HepG2 (cell line): ENCODE measurements at regions not wholly inside any gene's neighbourhood (a gene's known extent, or its start where the extent isn't known, plus 50 kb on each side); places are given as distances from the start of the nearest gene placed in this dataset.

ENCODE experiments used
- BORCS8-MEF2B ChIP-seq: sonication (generic); formaldehyde crosslinking; IDR thresholded peaks from 2 replicates; pipeline ENCODE4 v1.8.0; 2022; ENCODE audit warnings: mild to moderate bottlenecking, missing genetic modification reagents
- DNMT1 ChIP-seq: sonication (generic); formaldehyde crosslinking; IDR thresholded peaks from 2 replicates; pipeline ENCODE4 v1.5.1; 2020; ENCODE audit warnings: mild to moderate bottlenecking, missing genetic modification reagents
- FOXP1 ChIP-seq, 2 experiments: fragments of 450-650 bp in 1 of 2; IDR thresholded peaks; 2 replicates each; pipeline ENCODE4 v1.6.1; 2017 to 2018; ENCODE audit warnings: antibody characterized with exemption in 1 of 2
- GTF2F1 ChIP-seq: fragments of 150-350 bp; IDR thresholded peaks from 2 replicates; pipeline ENCODE4 v1.6.1; 2014; ENCODE audit warnings: low read length
- HMG20A ChIP-seq: IDR thresholded peaks from 2 replicates; pipeline ENCODE4 v1.6.1; 2016; ENCODE audit warnings: borderline replicate concordance
- KDM6A ChIP-seq: IDR thresholded peaks from 2 replicates; pipeline ENCODE4 v1.6.1; 2016; ENCODE audit warnings: low read depth
- MATR3 ChIP-seq: sonication (generic); formaldehyde crosslinking; IDR thresholded peaks from 2 replicates; pipeline ENCODE4 v1.4.0; 2020; ENCODE audit warnings: missing genetic modification reagents
- MXI1 ChIP-seq: IDR thresholded peaks from 3 replicates; pipeline ENCODE4 v1.6.1; 2012; ENCODE audit warnings: low read depth, low read length, inconsistent platforms, borderline replicate concordance
- POLR2AphosphoS5 ChIP-seq: IDR thresholded peaks from 2 replicates; pipeline ENCODE4 v1.6.1; 2012; ENCODE audit warnings: low read depth, low read length
- RBM39 ChIP-seq: fragments of 200-400 bp; formaldehyde crosslinking; IDR thresholded peaks from one replicate; pipeline ENCODE4 v1.6.1; 2018; ENCODE audit warnings: antibody characterized with exemption, mild to moderate bottlenecking, low read depth, low read length; ENCODE audit not compliant: poor library complexity, severe bottlenecking
- RELA ChIP-seq: sonication (generic); formaldehyde crosslinking; IDR thresholded peaks from 2 replicates; pipeline ENCODE4 v1.4.0; 2020; ENCODE audit warnings: missing genetic modification reagents
- RFXAP ChIP-seq: sonication (generic); formaldehyde crosslinking; IDR thresholded peaks from 2 replicates; pipeline ENCODE4 v1.4.0; 2020; ENCODE audit warnings: missing genetic modification reagents, borderline replicate concordance
- RXRA ChIP-seq: sonication (generic); formaldehyde crosslinking; IDR thresholded peaks from 2 replicates; pipeline ENCODE4 v1.5.1; 2020; ENCODE audit warnings: missing genetic modification reagents
- TARDBP ChIP-seq: sonication (generic); formaldehyde crosslinking; IDR thresholded peaks from 2 replicates; pipeline ENCODE4 v1.8.0; 2022; ENCODE audit warnings: mild to moderate bottlenecking, missing genetic modification reagents
- ZNF326 ChIP-seq: sonication (generic); formaldehyde crosslinking; IDR thresholded peaks from 2 replicates; pipeline ENCODE4 v1.4.0; 2020; ENCODE audit warnings: missing genetic modification reagents, borderline replicate concordance
- ZNF569 ChIP-seq: sonication (generic); formaldehyde crosslinking; IDR thresholded peaks from 2 replicates; pipeline ENCODE4 v1.5.0; 2020; ENCODE audit warnings: mild to moderate bottlenecking, missing genetic modification reagents, moderate library complexity, borderline replicate concordance
- ZNF773 ChIP-seq: sonication (generic); formaldehyde crosslinking; IDR thresholded peaks from 2 replicates; pipeline ENCODE4 v1.4.0; 2020; ENCODE audit warnings: missing genetic modification reagents, borderline replicate concordance
- ZSCAN9 ChIP-seq: IDR thresholded peaks from 2 replicates; pipeline ENCODE4 v1.6.1; 2016; ENCODE audit warnings: borderline replicate concordance
- TF ChIP-seq, protein P1 (sequence below): sonication (generic); formaldehyde crosslinking; IDR thresholded peaks from 2 replicates; pipeline ENCODE4 v1.4.0; 2020; ENCODE audit warnings: missing genetic modification reagents, borderline replicate concordance
- TF ChIP-seq, protein P2 (sequence below): IDR thresholded peaks from 2 replicates; pipeline ENCODE4 v1.6.1; 2016; ENCODE audit warnings: mild to moderate bottlenecking, missing biosample characterization, missing genetic modification reagents
- TF ChIP-seq, protein P3 (sequence below): sonication (generic); formaldehyde crosslinking; IDR thresholded peaks from 2 replicates; pipeline ENCODE4 v1.9.0; 2021; ENCODE audit warnings: missing genetic modification reagents, borderline replicate concordance
- TF ChIP-seq, protein P4 (sequence below): sonication (generic); formaldehyde crosslinking; IDR thresholded peaks from 2 replicates; pipeline ENCODE4 v1.8.1; 2023; ENCODE audit warnings: mild to moderate bottlenecking, missing genetic modification reagents, borderline replicate concordance
- TF ChIP-seq, protein P5 (sequence below): sonication (generic); formaldehyde crosslinking; IDR thresholded peaks from 2 replicates; pipeline ENCODE4 v1.9.0; 2022; ENCODE audit warnings: missing genetic modification reagents, mild to moderate bottlenecking, borderline replicate concordance

DNA sequence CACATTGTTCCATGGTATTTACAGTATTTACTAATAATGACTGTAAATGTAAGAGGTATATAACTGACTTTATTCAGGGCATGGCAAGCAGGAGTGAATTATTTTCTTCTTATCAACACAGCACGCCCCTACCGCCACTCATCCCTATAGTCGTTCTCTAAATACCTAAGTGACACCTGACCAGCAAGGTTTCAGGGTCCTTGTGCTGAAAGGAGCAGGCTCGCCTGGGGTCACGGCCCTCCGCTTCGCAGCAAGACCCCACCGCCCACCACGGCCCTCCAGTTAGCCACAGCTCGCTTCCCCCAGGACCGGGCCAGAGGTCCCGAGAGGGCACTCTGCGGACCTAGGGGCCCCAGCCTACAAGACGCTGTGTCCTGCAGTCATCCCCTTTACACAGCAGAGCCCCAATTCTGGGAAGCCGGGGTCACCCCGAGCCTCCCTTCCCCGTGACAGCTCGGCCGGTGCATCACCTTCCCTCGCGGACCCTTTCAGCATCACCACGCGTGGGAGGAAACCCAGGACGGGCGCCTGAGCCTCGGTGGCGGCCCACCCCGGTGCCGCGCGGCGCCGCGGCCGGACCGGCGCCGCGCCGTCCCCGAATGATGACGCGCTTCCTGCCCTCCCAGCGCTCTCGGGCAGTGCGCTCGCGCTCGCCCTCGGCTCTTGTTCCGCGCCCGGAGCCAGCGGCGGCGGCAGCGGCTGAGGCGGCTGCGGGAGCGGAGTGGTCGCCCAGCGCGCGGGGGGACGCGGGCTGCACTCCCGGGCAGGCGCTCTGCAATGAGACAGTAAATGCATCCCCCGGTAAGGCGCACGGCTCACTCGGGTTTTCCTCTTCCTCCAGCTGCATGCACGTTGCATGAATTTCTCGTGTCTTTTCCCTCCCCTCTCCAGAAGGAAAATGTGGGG lies 225.1 kb upstream of the C2CD4B start, which contains the start of gene TLN2 (continued):
- TF ChIP-seq, protein P1, sequence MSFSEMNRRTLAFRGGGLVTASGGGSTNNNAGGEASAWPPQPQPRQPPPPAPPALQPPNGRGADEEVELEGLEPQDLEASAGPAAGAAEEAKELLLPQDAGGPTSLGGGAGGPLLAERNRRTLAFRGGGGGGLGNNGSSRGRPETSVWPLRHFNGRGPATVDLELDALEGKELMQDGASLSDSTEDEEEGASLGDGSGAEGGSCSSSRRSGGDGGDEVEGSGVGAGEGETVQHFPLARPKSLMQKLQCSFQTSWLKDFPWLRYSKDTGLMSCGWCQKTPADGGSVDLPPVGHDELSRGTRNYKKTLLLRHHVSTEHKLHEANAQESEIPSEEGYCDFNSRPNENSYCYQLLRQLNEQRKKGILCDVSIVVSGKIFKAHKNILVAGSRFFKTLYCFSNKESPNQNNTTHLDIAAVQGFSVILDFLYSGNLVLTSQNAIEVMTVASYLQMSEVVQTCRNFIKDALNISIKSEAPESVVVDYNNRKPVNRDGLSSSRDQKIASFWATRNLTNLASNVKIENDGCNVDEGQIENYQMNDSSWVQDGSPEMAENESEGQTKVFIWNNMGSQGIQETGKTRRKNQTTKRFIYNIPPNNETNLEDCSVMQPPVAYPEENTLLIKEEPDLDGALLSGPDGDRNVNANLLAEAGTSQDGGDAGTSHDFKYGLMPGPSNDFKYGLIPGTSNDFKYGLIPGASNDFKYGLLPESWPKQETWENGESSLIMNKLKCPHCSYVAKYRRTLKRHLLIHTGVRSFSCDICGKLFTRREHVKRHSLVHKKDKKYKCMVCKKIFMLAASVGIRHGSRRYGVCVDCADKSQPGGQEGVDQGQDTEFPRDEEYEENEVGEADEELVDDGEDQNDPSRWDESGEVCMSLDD, result peak; percentile 67; the same call in 1 of the 2 replicates
- no peak for TF ChIP-seq KDM6A
- no peak for TF ChIP-seq MATR3 (CRISPR knock-in tag)
- TF ChIP-seq RXRA (CRISPR knock-in tag), result peak; percentile 18; the same call in 1 of the 2 replicates
- TF ChIP-seq, protein P2, sequence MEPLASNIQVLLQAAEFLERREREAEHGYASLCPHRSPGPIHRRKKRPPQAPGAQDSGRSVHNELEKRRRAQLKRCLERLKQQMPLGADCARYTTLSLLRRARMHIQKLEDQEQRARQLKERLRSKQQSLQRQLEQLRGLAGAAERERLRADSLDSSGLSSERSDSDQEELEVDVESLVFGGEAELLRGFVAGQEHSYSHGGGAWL (CRISPR knock-in tag), result no peak
- no peak for TF ChIP-seq HMG20A (CRISPR knock-in tag)
- TF ChIP-seq, protein P3, sequence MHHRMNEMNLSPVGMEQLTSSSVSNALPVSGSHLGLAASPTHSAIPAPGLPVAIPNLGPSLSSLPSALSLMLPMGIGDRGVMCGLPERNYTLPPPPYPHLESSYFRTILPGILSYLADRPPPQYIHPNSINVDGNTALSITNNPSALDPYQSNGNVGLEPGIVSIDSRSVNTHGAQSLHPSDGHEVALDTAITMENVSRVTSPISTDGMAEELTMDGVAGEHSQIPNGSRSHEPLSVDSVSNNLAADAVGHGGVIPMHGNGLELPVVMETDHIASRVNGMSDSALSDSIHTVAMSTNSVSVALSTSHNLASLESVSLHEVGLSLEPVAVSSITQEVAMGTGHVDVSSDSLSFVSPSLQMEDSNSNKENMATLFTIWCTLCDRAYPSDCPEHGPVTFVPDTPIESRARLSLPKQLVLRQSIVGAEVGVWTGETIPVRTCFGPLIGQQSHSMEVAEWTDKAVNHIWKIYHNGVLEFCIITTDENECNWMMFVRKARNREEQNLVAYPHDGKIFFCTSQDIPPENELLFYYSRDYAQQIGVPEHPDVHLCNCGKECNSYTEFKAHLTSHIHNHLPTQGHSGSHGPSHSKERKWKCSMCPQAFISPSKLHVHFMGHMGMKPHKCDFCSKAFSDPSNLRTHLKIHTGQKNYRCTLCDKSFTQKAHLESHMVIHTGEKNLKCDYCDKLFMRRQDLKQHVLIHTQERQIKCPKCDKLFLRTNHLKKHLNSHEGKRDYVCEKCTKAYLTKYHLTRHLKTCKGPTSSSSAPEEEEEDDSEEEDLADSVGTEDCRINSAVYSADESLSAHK (CRISPR knock-in tag), result no peak
- TF ChIP-seq, protein P4, sequence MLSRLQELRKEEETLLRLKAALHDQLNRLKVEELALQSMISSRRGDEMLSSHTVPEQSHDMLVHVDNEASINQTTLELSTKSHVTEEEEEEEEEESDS, result no peak
- no peak for TF ChIP-seq RELA (CRISPR knock-in tag)
- peak; percentile 72; the same call in 1 of the 2 replicates for TF ChIP-seq DNMT1 (CRISPR knock-in tag)
- TF ChIP-seq BORCS8-MEF2B (CRISPR knock-in tag), result no peak
- TF ChIP-seq RFXAP, result peak; percentile 82; the same call in 1 of the 2 replicates
- no peak for TF ChIP-seq ZNF773 (CRISPR knock-in tag)
- no peak for TF ChIP-seq TARDBP (CRISPR knock-in tag)
- TF ChIP-seq ZNF569 (CRISPR knock-in tag), result no peak
- TF ChIP-seq ZNF326 (CRISPR knock-in tag), result no peak
- TF ChIP-seq ZSCAN9 (CRISPR knock-in tag), result no peak
- TF ChIP-seq, protein P5, sequence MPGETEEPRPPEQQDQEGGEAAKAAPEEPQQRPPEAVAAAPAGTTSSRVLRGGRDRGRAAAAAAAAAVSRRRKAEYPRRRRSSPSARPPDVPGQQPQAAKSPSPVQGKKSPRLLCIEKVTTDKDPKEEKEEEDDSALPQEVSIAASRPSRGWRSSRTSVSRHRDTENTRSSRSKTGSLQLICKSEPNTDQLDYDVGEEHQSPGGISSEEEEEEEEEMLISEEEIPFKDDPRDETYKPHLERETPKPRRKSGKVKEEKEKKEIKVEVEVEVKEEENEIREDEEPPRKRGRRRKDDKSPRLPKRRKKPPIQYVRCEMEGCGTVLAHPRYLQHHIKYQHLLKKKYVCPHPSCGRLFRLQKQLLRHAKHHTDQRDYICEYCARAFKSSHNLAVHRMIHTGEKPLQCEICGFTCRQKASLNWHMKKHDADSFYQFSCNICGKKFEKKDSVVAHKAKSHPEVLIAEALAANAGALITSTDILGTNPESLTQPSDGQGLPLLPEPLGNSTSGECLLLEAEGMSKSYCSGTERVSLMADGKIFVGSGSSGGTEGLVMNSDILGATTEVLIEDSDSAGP (CRISPR knock-in tag), result no peak
- no peak for TF ChIP-seq GTF2F1
- peak; percentile 62; the same call in 1 of the 3 replicates for TF ChIP-seq MXI1
- no peak for TF ChIP-seq FOXP1 (IDR thresholded peaks at IDR 0.05)
- TF ChIP-seq FOXP1 (CRISPR knock-in tag; IDR thresholded peaks at IDR 0.05), result no peak
- TF ChIP-seq POLR2AphosphoS5, result peak; percentile 82
- TF ChIP-seq RBM39, result peak; percentile 68
